ENCODE measurements at regions not wholly inside any gene's neighbourhood (a gene's known extent, or its start where the extent isn't known, plus 50 kb on each side); places are given as distances from the start of the nearest gene placed in this dataset.

DNA sequence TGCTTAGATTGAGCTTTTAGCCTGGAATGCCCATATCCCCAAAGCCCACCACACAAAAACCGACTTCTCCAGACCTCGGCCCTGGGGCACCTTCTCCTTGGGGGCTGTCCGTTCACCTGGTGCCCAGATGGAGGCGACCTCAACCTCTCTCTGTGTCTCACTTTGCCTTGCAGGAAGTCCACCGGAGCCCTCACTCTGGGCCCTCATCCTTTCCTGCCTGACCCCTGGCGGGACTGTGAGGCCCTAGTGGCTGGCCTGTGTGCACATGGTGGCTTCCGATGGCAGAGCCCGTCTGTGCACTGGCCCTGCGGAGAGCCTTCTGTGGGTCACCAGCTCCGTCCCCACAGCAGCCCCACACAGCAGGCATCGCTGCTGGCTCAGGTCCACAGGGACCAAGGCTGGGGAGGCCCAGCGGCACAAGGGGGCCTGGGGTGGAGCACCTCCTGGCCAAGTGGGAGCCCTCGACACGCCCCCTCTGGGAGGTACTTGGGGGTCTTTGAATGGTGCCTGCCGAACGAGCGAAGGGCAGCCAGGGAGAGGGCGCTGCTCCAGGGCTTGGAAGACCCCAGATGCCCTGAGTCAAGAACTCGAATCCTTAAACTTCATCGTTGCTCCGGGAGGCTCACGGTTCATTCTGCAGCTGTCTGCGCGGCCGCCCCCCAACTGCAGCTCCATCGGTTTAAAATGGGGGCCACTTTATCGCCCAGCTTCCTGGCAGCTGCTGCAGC is 97.2 kb upstream of the ADRA2C start:
- TF ChIP-seq, protein P1, sequence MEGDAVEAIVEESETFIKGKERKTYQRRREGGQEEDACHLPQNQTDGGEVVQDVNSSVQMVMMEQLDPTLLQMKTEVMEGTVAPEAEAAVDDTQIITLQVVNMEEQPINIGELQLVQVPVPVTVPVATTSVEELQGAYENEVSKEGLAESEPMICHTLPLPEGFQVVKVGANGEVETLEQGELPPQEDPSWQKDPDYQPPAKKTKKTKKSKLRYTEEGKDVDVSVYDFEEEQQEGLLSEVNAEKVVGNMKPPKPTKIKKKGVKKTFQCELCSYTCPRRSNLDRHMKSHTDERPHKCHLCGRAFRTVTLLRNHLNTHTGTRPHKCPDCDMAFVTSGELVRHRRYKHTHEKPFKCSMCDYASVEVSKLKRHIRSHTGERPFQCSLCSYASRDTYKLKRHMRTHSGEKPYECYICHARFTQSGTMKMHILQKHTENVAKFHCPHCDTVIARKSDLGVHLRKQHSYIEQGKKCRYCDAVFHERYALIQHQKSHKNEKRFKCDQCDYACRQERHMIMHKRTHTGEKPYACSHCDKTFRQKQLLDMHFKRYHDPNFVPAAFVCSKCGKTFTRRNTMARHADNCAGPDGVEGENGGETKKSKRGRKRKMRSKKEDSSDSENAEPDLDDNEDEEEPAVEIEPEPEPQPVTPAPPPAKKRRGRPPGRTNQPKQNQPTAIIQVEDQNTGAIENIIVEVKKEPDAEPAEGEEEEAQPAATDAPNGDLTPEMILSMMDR (IDR thresholded peaks at IDR 0.05): no peak
- TF ChIP-seq EP300 (IDR thresholded peaks at IDR 0.05): no peak
- no peak for TF ChIP-seq POLR2AphosphoS5 (IDR thresholded peaks at IDR 0.05)
